ENCODE measurements at regions not wholly inside any gene's neighbourhood (a gene's known extent, or its start where the extent isn't known, plus 50 kb on each side); places are given as distances from the start of the nearest gene placed in this dataset.
"Not testable (repeated sequence)": the region's sequence is repeated elsewhere in the genome, so short reads cannot be mapped to it uniquely, and the experiment has no call there.

GRCh38 chr10:91062091-91062490, 141.2 kb upstream of the ANKRD1 start:
- Mint-ChIP-seq H3K27ac (no peak overlapping the region), H3K27me3 (no peaks in the 10 kb centered on the region), H3K9me3 (no peaks in the 10 kb centered on the region), H3K36me3 (ENCODE audit: low read depth) (no peaks in the 10 kb centered on the region), H3K4me1 (ENCODE audit: low read depth) (no peaks in the 10 kb centered on the region), H3K4me3 (no peak overlapping the region)
- intact Hi-C loops (cut with micrococcal nuclease) = no loop called here

GRCh38 chr10:91071786-91072185, 148.7 kb upstream of the PCGF5 start:
- H3K4me3 Mint-ChIP-seq = no peak overlapping the region
- H3K9me3 Mint-ChIP-seq = peaks cover 6% of the 10 kb centered on the region
- H3K36me3 Mint-ChIP-seq (ENCODE audit: low read depth) = no peaks in the 10 kb centered on the region
- H3K27me3 Mint-ChIP-seq = peaks cover 1% of the 10 kb centered on the region
- no peaks in the 10 kb centered on the region for H3K4me1 Mint-ChIP-seq (ENCODE audit: low read depth)
- H3K27ac Mint-ChIP-seq = no peak overlapping the region
- intact Hi-C loops (cut with micrococcal nuclease) = no loop called here

DNA sequence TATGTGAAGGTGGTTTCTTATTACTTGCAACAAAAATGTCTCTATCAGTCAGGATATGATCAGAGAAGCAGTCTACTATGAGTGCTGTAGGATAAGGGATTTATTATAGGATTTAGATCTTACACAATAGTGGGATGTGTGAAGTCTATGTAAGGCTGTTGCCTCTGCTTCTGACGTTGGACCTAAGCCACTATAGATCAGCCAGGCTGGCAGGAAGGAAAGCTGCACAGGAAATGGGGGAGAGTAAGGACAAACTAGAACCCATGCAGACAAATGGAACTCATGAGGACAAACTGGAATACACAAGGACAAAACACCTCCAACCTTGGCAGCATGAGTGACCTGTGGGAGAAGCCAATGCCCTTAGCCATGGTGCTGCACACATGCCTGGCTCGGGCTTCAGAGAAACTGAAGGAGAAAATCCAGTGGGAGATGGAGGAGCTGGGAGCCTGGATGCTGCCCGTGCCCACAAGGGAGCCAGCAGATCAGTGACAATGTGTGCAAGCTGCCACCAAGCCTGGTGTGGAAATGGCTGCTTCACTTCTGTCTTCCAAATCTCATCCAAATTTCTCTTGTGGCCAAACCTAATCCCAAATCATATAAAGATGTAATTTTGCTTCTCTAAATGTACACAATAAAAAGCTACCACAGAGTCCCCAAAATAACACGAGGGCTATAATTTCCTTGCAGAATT, 147.0 kb upstream of the PCGF5 start:
- Mint-ChIP-seq H3K4me1 (ENCODE audit: low read depth) (no peaks in the 10 kb centered on the region), H3K36me3 (ENCODE audit: low read depth) (no peaks in the 10 kb centered on the region), H3K27me3 (peaks cover 3% of the 10 kb centered on the region), H3K27ac (no peak overlapping the region), H3K9me3 (peaks cover 6% of the 10 kb centered on the region), H3K4me3 (no peak overlapping the region)
- intact Hi-C loops (cut with micrococcal nuclease) = no loop called here

- H3K4me3 Mint-ChIP-seq = no peak overlapping the region
Measured at GRCh38 chr10:91076991-91077548, 143.4 kb upstream of the PCGF5 start.

GRCh38 chr10:91077549-91078071, 142.9 kb upstream of the PCGF5 start:
- no peaks in the 10 kb centered on the region for H3K4me1 Mint-ChIP-seq (ENCODE audit: low read depth)
- H3K27ac Mint-ChIP-seq = no peak overlapping the region
- intact Hi-C loops (cut with micrococcal nuclease) = no loop called here
- H3K4me3 Mint-ChIP-seq = no peak overlapping the region
- peaks cover 6% of the 10 kb centered on the region for H3K27me3 Mint-ChIP-seq
- peaks cover 3% of the 10 kb centered on the region for H3K9me3 Mint-ChIP-seq
- no peaks in the 10 kb centered on the region for H3K36me3 Mint-ChIP-seq (ENCODE audit: low read depth)

More at GRCh38 chr10:91076991-91077548, 143.4 kb upstream of the PCGF5 start:
- Mint-ChIP-seq H3K27ac (no peak overlapping the region), H3K9me3 (peaks cover 6% of the 10 kb centered on the region), H3K36me3 (ENCODE audit: low read depth) (no peaks in the 10 kb centered on the region), H3K4me1 (ENCODE audit: low read depth) (no peaks in the 10 kb centered on the region), H3K27me3 (peaks cover 6% of the 10 kb centered on the region)
- intact Hi-C loops (cut with micrococcal nuclease) = no loop called here

DNA sequence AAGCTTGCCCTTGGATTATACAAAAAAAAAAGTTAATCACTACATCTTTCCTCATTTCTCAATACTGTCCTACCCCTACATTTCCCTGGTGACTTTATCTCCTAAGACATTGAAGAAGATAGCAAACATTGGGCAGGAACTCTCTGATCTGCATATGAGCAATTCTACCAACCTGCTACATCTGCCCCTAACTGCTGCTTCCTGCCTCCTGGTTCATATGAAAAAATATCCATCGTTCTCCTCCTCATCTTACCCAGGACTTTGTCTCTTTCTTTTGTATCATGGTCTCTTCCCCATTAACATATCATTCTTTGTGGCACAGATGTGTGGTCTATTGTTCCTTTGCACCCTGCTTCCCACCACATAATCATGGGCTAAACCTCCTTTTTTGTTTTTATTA, 139.7 kb upstream of the PCGF5 start:
- Mint-ChIP-seq H3K4me3 (no peak overlapping the region), H3K27me3 (peaks cover 8% of the 10 kb centered on the region), H3K9me3 (no peaks in the 10 kb centered on the region), H3K36me3 (ENCODE audit: low read depth) (no peaks in the 10 kb centered on the region), H3K27ac (no peak overlapping the region), H3K4me1 (ENCODE audit: low read depth) (no peaks in the 10 kb centered on the region)
- intact Hi-C loops (cut with micrococcal nuclease) = no loop called here

GRCh38 chr10:91082447-91082846, 138.0 kb upstream of the PCGF5 start:
- Mint-ChIP-seq H3K4me1 (ENCODE audit: low read depth) (no peaks in the 10 kb centered on the region), H3K27ac (no peak overlapping the region), H3K9me3 (no peaks in the 10 kb centered on the region), H3K36me3 (ENCODE audit: low read depth) (no peaks in the 10 kb centered on the region), H3K27me3 (peaks cover 6% of the 10 kb centered on the region), H3K4me3 (no peak overlapping the region)
- intact Hi-C loops (cut with micrococcal nuclease) = no loop called here

- intact Hi-C loops (cut with micrococcal nuclease) = loop anchor here (1.0 kb wide), 1 partner anchor 163 kb away; no protein-coding TSS in a partner anchor
- H3K36me3 Mint-ChIP-seq (ENCODE audit: low read depth) = no peaks in the 10 kb centered on the region
- H3K4me1 Mint-ChIP-seq (ENCODE audit: low read depth) = no peaks in the 10 kb centered on the region
- H3K27me3 Mint-ChIP-seq = peaks cover 2% of the 10 kb centered on the region
- no peak overlapping the region for H3K4me3 Mint-ChIP-seq
- H3K9me3 Mint-ChIP-seq = peaks cover under 1% of the 10 kb centered on the region
- no peak overlapping the region for H3K27ac Mint-ChIP-seq
Measured at GRCh38 chr10:91088300-91089140, 131.9 kb upstream of the PCGF5 start.

DNA sequence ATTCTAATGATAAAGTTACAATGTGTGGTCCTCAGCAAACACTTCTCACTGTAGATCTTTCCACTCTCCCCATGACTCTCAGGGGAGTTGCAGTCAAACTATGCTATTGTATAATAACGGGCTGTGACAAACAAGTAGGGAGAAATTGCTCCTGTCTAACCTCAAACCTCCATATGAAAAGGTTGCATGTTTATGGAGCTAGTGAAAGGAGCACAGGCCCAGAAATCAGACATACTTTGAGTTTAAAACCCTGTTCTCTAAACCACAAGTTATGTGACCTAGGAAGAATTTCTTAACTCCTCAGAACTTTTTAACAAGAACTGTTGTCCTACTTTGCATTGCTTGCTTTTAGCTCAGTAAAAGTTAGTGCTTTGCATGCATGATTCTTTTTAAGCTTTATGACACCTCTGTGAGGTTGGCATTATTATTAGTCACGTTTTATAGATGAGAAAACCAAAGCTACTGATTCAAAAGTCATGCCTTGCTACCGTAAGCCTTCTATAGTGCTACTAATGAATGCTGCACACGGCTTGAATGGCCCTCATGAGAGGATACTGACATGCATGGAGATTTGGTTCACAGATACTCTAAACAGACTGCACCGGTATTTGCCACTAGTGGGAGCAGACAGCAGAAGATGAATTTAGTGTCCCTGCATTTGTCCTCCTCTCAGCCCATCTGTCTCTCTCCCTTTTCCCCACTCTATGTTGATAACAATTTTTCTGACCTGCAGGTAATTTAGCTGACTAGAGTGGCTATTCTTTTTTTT, 129.5 kb upstream of the PCGF5 start:
- Mint-ChIP-seq H3K36me3 (ENCODE audit: low read depth) (no peaks in the 10 kb centered on the region), H3K27me3 (no peaks in the 10 kb centered on the region), H3K4me3 (no peak overlapping the region), H3K27ac (no peak overlapping the region), H3K4me1 (ENCODE audit: low read depth) (no peaks in the 10 kb centered on the region), H3K9me3 (peaks cover 10% of the 10 kb centered on the region)
- intact Hi-C loops (cut with micrococcal nuclease) = no loop called here

DNA sequence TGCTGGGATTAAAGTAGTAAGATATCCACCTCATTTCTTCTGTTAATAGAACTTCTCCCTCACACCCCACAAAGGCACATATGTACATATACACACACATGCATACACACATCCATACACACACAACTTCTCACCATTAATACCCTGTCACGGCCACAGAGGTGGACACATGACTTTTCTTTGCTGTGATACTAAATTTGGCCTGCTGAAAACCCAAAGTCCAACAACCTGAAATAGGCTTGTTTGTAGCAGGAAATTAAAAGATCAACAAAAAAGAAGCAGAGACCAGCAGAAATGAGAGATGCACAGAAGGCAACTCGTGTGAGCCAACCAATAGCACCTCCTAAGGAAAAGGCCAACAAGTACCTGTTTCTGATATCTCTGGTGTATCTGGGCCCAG, 128.7 kb upstream of the PCGF5 start:
- H3K27me3 Mint-ChIP-seq = no peaks in the 10 kb centered on the region
- no peak overlapping the region for H3K27ac Mint-ChIP-seq
- H3K36me3 Mint-ChIP-seq (ENCODE audit: low read depth) = no peaks in the 10 kb centered on the region
- H3K9me3 Mint-ChIP-seq = peaks cover 10% of the 10 kb centered on the region
- H3K4me3 Mint-ChIP-seq = no peak overlapping the region
- no peaks in the 10 kb centered on the region for H3K4me1 Mint-ChIP-seq (ENCODE audit: low read depth)
- intact Hi-C loops (cut with micrococcal nuclease) = no loop called here

DNA sequence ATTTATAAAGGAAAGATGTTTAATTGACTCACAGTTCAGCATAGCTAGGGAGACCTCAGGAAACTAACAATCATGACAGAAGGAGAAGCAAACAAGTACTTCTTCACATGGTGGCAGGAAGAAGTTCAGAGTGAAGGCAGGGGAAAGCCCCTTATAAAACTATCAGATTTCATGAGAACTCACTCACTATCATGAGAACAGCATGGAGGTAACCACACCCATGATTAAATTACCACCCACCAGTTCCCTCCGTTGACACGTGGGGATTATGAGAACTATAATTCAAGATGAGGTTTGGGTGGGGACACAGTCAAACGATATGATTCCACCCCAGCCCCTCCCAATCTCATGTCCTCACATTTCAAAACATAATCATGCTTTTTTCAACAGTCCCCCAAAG, 124.2 kb upstream of the PCGF5 start:
- Mint-ChIP-seq H3K4me3 (no peak overlapping the region), H3K36me3 (ENCODE audit: low read depth) (no peaks in the 10 kb centered on the region), H3K27ac (no peak overlapping the region), H3K4me1 (ENCODE audit: low read depth) (no peaks in the 10 kb centered on the region), H3K9me3 (peaks cover 27% of the 10 kb centered on the region), H3K27me3 (no peaks in the 10 kb centered on the region)
- intact Hi-C loops (cut with micrococcal nuclease) = no loop called here

DNA sequence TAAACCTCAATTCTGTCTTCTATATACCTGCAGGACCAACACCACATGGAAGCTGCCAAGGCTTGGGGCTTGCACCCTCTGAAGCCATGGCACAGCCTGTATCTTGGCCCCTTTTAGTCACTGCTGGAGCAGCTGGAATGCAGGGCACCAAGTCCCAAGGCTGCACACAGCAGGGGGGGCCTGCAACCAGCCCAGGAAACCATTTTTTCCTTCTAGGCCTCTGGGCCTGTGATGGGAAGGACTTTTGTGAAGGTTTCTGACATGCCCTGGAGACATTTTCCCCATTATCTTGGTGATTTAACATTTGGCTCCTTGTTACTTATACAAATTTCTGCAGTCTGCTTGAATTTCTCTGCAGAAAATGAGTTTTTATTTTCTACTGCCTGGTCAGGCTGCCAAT, 123.2 kb upstream of the PCGF5 start:
- peaks cover 27% of the 10 kb centered on the region for H3K9me3 Mint-ChIP-seq
- H3K4me1 Mint-ChIP-seq (ENCODE audit: low read depth) = no peaks in the 10 kb centered on the region
- no peak overlapping the region for H3K27ac Mint-ChIP-seq
- no peaks in the 10 kb centered on the region for H3K36me3 Mint-ChIP-seq (ENCODE audit: low read depth)
- H3K27me3 Mint-ChIP-seq = no peaks in the 10 kb centered on the region
- H3K4me3 Mint-ChIP-seq = no peak overlapping the region
- intact Hi-C loops (cut with micrococcal nuclease) = no loop called here

- intact Hi-C loops (cut with micrococcal nuclease); H3K4me1 Mint-ChIP-seq (ENCODE audit: low read depth); H3K36me3 Mint-ChIP-seq (ENCODE audit: low read depth): not testable (repeated sequence)
Measured at GRCh38 chr10:91098021-91098420, 122.4 kb upstream of the PCGF5 start.

More at GRCh38 chr10:91098021-91098420, 122.4 kb upstream of the PCGF5 start:
- H3K27me3 Mint-ChIP-seq, H3K4me3 Mint-ChIP-seq, H3K27ac Mint-ChIP-seq: not testable (repeated sequence)
- H3K9me3 Mint-ChIP-seq = peaks cover 27% of the 10 kb centered on the region

All from dendritic cell treated with granulocyte-macrophage colony-stimulating factor and Interleukin-4, amounts not matched to agents 40 ng/mL and 50 ng/mL, for 4 days (primary cell).